Tibial nerve (tissue), 4 donors: ENCODE measurements at regions not wholly inside any gene's neighbourhood (a gene's known extent, or its start where the extent isn't known, plus 50 kb on each side); places are given as distances from the start of the nearest gene placed in this dataset.

Experiments used
- DNase-seq, 2 donors: peaks; one replicate each; pipeline ENCODE4 v3.0.0-alpha.2; 2019; ENCODE audit warnings: low spot score in 2 of 2
- H3K27ac ChIP-seq, 4 donors: fragments of 200-600 bp; sonication (generic) in 3 of 4; one replicate each; pipeline ENCODE4 v1.5.1; 2017 to 2019; ENCODE audit warnings: mild to moderate bottlenecking in 1 of 4
- H3K27me3 ChIP-seq, 2 donors: fragments of 200-600 bp; sonication (generic) in 1 of 2; one replicate each; pipeline versions ENCODE4 v1.5.1 to v1.6.0; 2017 to 2019
- H3K36me3 ChIP-seq, 3 donors: fragments of 200-600 bp; sonication (generic); one replicate each; pipeline ENCODE4 v1.5.1; 2018 to 2019
- H3K4me1 ChIP-seq, 4 donors: fragments of 200-600 bp; sonication (generic) in 3 of 4; one replicate each; pipeline ENCODE4 v1.5.1; 2017 to 2019
- H3K4me3 ChIP-seq, 4 donors: fragments of 200-600 bp; sonication (generic) in 3 of 4; one replicate each; pipeline ENCODE4 v1.5.1; 2017 to 2019; ENCODE audit warnings: mild to moderate bottlenecking in 1 of 4, moderate library complexity in 1 of 4
- H3K9me3 ChIP-seq, 4 donors: fragments of 200-600 bp; sonication (generic) in 3 of 4; one replicate each; pipeline ENCODE4 v1.5.1; 2017 to 2019
- CTCF ChIP-seq, 5 experiments: fragments of 200-600 bp in 3 of 5; fragments of 450-650 bp in 2 of 5; sonication (generic) in 3 of 5; IDR thresholded peaks; one replicate each; pipeline ENCODE4 v1.5.1; 2016 to 2019; ENCODE audit warnings: antibody characterized with exemption in 5 of 5, mild to moderate bottlenecking in 3 of 5, moderate library complexity in 2 of 5
- EP300 ChIP-seq, 2 donors: sonication (generic); formaldehyde crosslinking; IDR thresholded peaks; one replicate each; pipeline ENCODE4 v1.6.1; 2017; ENCODE audit warnings: antibody characterized with exemption in 2 of 2, mild to moderate bottlenecking in 1 of 2
- POLR2A ChIP-seq, 2 donors: fragments of 450-650 bp; IDR thresholded peaks; one replicate each; pipeline ENCODE4 v1.6.1; 2017; ENCODE audit warnings: antibody characterized with exemption in 2 of 2, mild to moderate bottlenecking in 2 of 2, moderate library complexity in 2 of 2
- WGBS, 2 donors: methylation state at CpG; one replicate each; pipeline ENCODE4 v1.1.5; 2018; 5-methylcytosine and 5-hydroxymethylcytosine counted together

- no peak overlapping the region for H3K27ac ChIP-seq
- H3K36me3 ChIP-seq: peaks cover 0 to 49% (median 0%) of the 10 kb centered on the region in 3 donors
- H3K9me3 ChIP-seq: no peaks in the 10 kb centered on the region
- no peak for DNase-seq
- no peak overlapping the region for H3K4me3 ChIP-seq
- WGBS, 2 donors: 95 to 100% methylated on average over 1 of the region's 1 CpG
- H3K4me1 ChIP-seq: peaks cover 0 to 3% (median 0%) of the 10 kb centered on the region in 4 donors
- no peaks in the 10 kb centered on the region for H3K27me3 ChIP-seq
- no peak for TF ChIP-seq EP300 (IDR thresholded peaks at IDR 0.05)
- TF ChIP-seq POLR2A (IDR thresholded peaks at IDR 0.05): no peak
- TF ChIP-seq CTCF (IDR thresholded peaks at IDR 0.05): no peak
These were observed 285.7 kb upstream of the POU5F2 start for GRCh38 chr5:94027145-94027544.

- H3K36me3 ChIP-seq: peaks cover 0 to 54% (median 0%) of the 10 kb centered on the region in 3 donors
- no peaks in the 10 kb centered on the region for H3K27me3 ChIP-seq
- no peak for DNase-seq
- TF ChIP-seq CTCF (IDR thresholded peaks at IDR 0.05): no peak
- TF ChIP-seq EP300 (IDR thresholded peaks at IDR 0.05): no peak
- TF ChIP-seq POLR2A (IDR thresholded peaks at IDR 0.05): no peak
- H3K27ac ChIP-seq: no peak overlapping the region
- H3K4me1 ChIP-seq: peaks cover 0 to 3% (median 0%) of the 10 kb centered on the region in 4 donors
- WGBS, 2 donors: 89 to 92% methylated on average over 10 of the region's 10 CpGs
- H3K4me3 ChIP-seq: no peak overlapping the region
- no peaks in the 10 kb centered on the region for H3K9me3 ChIP-seq
These were observed 284.5 kb upstream of the POU5F2 start for GRCh38 chr5:94025788-94026473.

GRCh38 chr5:94024620-94025019 lies 283.2 kb upstream of the POU5F2 start:
- WGBS, 2 donors: 97% methylated on average over 1 of the region's 1 CpG
- no peak for TF ChIP-seq CTCF (IDR thresholded peaks at IDR 0.05)
- no peak for TF ChIP-seq POLR2A (IDR thresholded peaks at IDR 0.05)
- TF ChIP-seq EP300 (IDR thresholded peaks at IDR 0.05): no peak
- Histone ChIP-seq H3K36me3 (peaks cover 0 to 55% (median 0%) of the 10 kb centered on the region in 3 donors), H3K4me3 (no peak overlapping the region), H3K27me3 (no peaks in the 10 kb centered on the region), H3K4me1 (peaks cover 0 to 3% (median 0%) of the 10 kb centered on the region in 4 donors), H3K27ac (no peak overlapping the region), H3K9me3 (peaks cover 0 to 11% (median 0%) of the 10 kb centered on the region in 4 donors)
- no peak for DNase-seq

- 95 to 100% methylated on average over 1 of the region's 1 CpG for WGBS, 2 donors
- Histone ChIP-seq H3K9me3 (peaks cover 0 to 16% (median 0%) of the 10 kb centered on the region in 4 donors), H3K4me1 (peaks cover 0 to 3% (median 0%) of the 10 kb centered on the region in 4 donors), H3K4me3 (no peak overlapping the region), H3K27ac (no peak overlapping the region), H3K27me3 (no peaks in the 10 kb centered on the region), H3K36me3 (peaks cover 0 to 59% (median 0%) of the 10 kb centered on the region in 3 donors)
- no peak for TF ChIP-seq EP300 (IDR thresholded peaks at IDR 0.05)
- no peak for TF ChIP-seq POLR2A (IDR thresholded peaks at IDR 0.05)
- no peak for TF ChIP-seq CTCF (IDR thresholded peaks at IDR 0.05)
- DNase-seq: no peak
These were observed 282.7 kb upstream of the POU5F2 start for GRCh38 chr5:94024101-94024500.

- 65 to 70% methylated on average over 2 of the region's 2 CpGs for WGBS, 2 donors
- TF ChIP-seq CTCF (IDR thresholded peaks at IDR 0.05) (no peak), POLR2A (IDR thresholded peaks at IDR 0.05) (no peak), EP300 (IDR thresholded peaks at IDR 0.05) (no peak)
- Histone ChIP-seq H3K36me3 (peaks cover 0 to 83% (median 0%) of the 10 kb centered on the region in 3 donors), H3K27me3 (no peaks in the 10 kb centered on the region), H3K4me1 (peaks cover 0 to 3% (median 0%) of the 10 kb centered on the region in 4 donors), H3K9me3 (peaks cover 0 to 38% (median 5%) of the 10 kb centered on the region in 4 donors), H3K27ac (no peak overlapping the region), H3K4me3 (no peak overlapping the region)
- no peak for DNase-seq
These were observed 279.8 kb upstream of the POU5F2 start for GRCh38 chr5:94021246-94021645.
